ENCODE measurements at regions not wholly inside any gene's neighbourhood (a gene's known extent, or its start where the extent isn't known, plus 50 kb on each side); places are given as distances from the start of the nearest gene placed in this dataset.

- no peak for TF ChIP-seq TSHZ1 (tag by site-specific recombination; IDR thresholded peaks at IDR 0.05; ENCODE audit: borderline replicate concordance)
- no peak for TF ChIP-seq ZNF391 (tag by site-specific recombination; IDR thresholded peaks at IDR 0.05; ENCODE audit: borderline replicate concordance, low read depth)
- TF ChIP-seq ZNF560 (tag by site-specific recombination; IDR thresholded peaks at IDR 0.05; ENCODE audit: borderline replicate concordance): no peak
- no peak for TF ChIP-seq ZNF776 (tag by site-specific recombination; IDR thresholded peaks at IDR 0.05; ENCODE audit: borderline replicate concordance)
- TF ChIP-seq OSR2 (tag by site-specific recombination; IDR thresholded peaks at IDR 0.05): no peak
- no peak for TF ChIP-seq ZNF16 (tag by site-specific recombination; IDR thresholded peaks at IDR 0.05; ENCODE audit: low read depth)
- no peak for TF ChIP-seq ZNF184 (tag by site-specific recombination; IDR thresholded peaks at IDR 0.05)
Measured at GRCh38 chr15:77798847-77799246, 166.1 kb upstream of the LINGO1 start (continued).

- Histone ChIP-seq H3K9me3 (ENCODE audit: control insufficient read depth, insufficient read depth, low read depth, low read length) (no peaks in the 10 kb centered on the region), H3K27ac (ENCODE audit: extremely low read depth, low read depth, low read length) (no peak overlapping the region), H3K4me3 (ENCODE audit: low read depth, low read length) (no peak overlapping the region), H3K36me3 (ENCODE audit: control insufficient read depth in 2 of 2, insufficient read depth in 1 of 2, low read length in 2 of 2) (no peaks in the 10 kb centered on the region), H3K4me1 (ENCODE audit: control insufficient read depth, insufficient read depth, low read length) (no peaks in the 10 kb centered on the region)
- ChIA-PET POLR2A (interaction anchor here (0.5 kb wide), 1 partner anchor 151 kb away, joined by 3 read pairs; no protein-coding TSS in a partner anchor), CTCF (interaction anchor here (0.7 to 2.1 kb wide), 2 partner anchors 23 to 164 kb away, joined by 3 to 8 read pairs; no protein-coding TSS in a partner anchor)
- TF ChIP-seq WT1 (tag by site-specific recombination; IDR thresholded peaks at IDR 0.05): no peak
- no peak for TF ChIP-seq PRDM2 (tag by site-specific recombination; IDR thresholded peaks at IDR 0.05; ENCODE audit: borderline replicate concordance)
- TF ChIP-seq GLIS2 (tag by site-specific recombination; IDR thresholded peaks at IDR 0.05): no peak
- TF ChIP-seq ZNF211 (tag by site-specific recombination; IDR thresholded peaks at IDR 0.05; ENCODE audit: low read depth): no peak
- TF ChIP-seq ZSCAN16 (tag by site-specific recombination; IDR thresholded peaks at IDR 0.05): no peak
- no peak for TF ChIP-seq ZNF248 (tag by site-specific recombination; IDR thresholded peaks at IDR 0.05)
- TF ChIP-seq BCL6B (tag by site-specific recombination; IDR thresholded peaks at IDR 0.05): no peak
- TF ChIP-seq ZNF658 (tag by site-specific recombination; IDR thresholded peaks at IDR 0.05): no peak
- TF ChIP-seq ZNF280C (tag by site-specific recombination; IDR thresholded peaks at IDR 0.05): no peak
- no peak for TF ChIP-seq PRDM10 (tag by site-specific recombination; IDR thresholded peaks at IDR 0.05)
- TF ChIP-seq PRDM1 (tag by site-specific recombination; IDR thresholded peaks at IDR 0.05): no peak
- TF ChIP-seq ZNF335 (tag by site-specific recombination; conservative IDR thresholded peaks at IDR 0.05): no peak
Measured at GRCh38 chr15:77798151-77798835, 165.6 kb upstream of the LINGO1 start.

Measured in HEK293 (cell line).